ENCODE measurements at regions not wholly inside any gene's neighbourhood (a gene's known extent, or its start where the extent isn't known, plus 50 kb on each side); places are given as distances from the start of the nearest gene placed in this dataset.
"Not testable (repeated sequence)": the region's sequence is repeated elsewhere in the genome, so short reads cannot be mapped to it uniquely, and the experiment has no call there.

GRCh38 chr15:26024241-26024640 lies 161.1 kb upstream of the ATP10A start:
- no peak for DNase-seq (ENCODE audit: low spot score)

GRCh38 chr15:26023691-26024090 lies 160.6 kb upstream of the ATP10A start:
- DNase-seq (ENCODE audit: low spot score) = no peak

DNA sequence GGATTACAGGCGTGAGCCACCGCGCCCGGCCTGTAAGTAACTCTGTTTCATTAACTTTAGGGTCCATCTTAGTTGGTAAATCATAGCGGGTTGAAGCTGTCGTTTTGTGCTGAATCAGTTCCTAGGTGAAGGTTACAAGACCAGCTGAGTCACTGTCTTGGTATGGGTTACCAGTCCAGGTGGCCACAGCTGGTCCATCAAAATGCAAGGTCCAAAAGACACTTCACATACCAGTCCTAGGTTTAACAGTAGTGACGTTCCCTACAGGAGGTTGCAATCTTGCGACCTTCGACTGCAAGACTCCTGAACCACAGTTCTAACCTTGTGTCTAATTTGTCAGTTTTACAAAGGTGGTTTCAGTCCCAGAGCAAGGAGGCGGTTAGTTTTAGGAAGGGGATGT lies 160.1 kb upstream of the ATP10A start:
- no peak for DNase-seq (ENCODE audit: low spot score)

DNA sequence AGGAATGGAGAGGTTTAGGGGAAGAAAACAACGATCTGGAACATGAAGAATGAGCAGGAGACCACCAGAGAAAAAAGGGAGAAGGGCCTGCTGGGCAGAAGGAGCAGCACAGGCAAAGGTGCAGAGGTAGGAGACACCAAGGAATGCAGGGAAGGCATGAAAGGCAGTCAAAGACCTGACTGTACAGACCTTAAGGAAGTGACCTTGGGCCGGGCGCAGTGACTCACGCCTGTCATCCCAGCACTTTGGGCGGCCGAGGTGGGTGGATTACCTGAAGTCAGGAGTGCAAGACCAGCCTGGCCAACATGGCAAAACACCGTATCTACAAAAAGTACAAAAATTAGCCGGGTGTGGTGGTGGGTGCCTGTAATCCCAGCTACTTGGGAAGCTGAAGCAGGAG lies 157.7 kb upstream of the ATP10A start:
- no peak for DNase-seq (ENCODE audit: low spot score)

DNA sequence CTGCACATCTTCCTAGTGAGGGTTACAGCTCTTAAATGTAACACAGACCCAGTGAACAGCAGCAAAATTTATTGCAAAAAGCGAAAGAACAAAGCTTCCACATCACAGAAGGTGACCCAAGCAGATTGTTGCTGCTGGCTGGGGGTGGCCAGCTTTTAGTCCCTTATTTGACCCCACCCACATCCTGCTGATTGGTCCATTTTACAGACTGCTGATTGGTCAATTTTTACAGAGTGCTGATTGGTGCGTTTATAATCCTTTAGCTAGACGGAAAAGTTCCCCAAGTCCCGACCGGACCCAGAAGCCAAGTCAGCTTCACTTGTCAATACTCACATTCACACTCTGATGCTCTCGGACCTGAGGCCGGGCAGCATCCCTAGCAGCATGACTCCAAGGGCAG lies 154.5 kb upstream of the ATP10A start:
- DNase-seq (ENCODE audit: low spot score) = no peak

- no peak for DNase-seq (ENCODE audit: low spot score)
Observed at GRCh38 chr15:26015516-26016075, 152.5 kb upstream of the ATP10A start.

- no peak for DNase-seq (ENCODE audit: low spot score)
Observed at GRCh38 chr15:26013981-26014380, 150.9 kb upstream of the ATP10A start.

DNA sequence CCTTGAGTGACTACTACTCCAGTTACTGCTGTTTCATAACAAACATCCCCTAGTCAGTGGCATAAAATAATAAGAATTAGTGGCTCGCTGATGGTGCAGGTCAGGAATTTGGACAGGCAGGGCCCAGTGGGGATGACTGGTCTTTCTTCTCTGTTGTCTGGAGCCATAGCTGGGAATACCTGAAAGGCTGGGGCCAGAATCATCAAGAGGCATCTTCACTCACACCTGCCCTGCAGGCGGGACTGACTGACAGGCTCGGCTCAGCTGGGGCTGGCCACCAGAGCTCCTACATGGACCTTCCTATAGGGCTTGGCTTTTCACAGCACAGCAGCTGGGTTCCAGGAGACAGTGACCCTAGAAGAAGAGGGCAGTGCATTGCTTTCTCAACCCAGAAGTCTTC lies 148.8 kb upstream of the ATP10A start:
- DNase-seq (ENCODE audit: low spot score) = no peak

GRCh38 chr15:26007151-26007550 lies 144.0 kb upstream of the ATP10A start:
- DNase-seq (ENCODE audit: low spot score) = no peak

DNA sequence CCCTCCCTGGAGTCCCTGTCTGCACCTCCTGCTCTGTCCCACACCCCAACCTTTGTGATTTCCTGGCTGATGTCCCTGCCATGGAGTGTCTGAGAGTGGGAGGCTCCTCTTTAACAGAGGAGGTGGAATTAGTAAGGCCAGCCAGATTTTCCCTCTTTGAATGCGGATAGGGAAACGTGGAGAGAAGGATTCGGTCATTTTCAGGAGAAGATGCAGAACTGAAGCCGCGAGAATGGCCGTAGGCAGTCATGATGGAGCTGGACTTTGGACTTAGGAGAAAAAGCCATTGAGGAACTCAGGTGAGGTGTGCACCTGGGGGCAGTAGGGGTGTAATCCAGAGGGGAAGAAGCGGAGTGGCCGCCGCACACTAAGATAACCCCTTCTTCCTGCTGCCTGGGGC lies 138.1 kb upstream of the ATP10A start:
- DNase-seq (ENCODE audit: low spot score) = no peak

GRCh38 chr15:25993506-25993905 lies 130.4 kb upstream of the ATP10A start:
- no peak for DNase-seq (ENCODE audit: low spot score)

DNA sequence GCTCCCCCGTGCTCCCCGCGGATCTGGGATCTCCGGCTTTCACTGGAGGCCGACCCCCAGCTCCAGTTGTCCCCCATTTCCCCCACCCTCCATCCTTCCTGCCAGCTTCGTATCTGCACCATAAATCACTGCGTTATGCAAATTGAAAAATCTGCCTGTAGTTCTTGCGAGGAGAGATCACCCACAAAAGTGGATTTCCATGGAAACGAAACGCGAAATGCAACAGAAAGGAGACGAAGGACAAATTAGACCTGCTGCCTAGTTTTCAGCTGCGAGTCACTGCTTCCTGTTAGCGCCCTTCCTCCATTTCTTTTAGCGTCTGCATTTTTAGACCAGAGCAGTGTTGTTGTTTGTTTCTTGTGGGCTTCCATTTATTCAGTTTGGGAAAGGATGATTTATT lies 127.1 kb upstream of the ATP10A start:
- no peak for DNase-seq (ENCODE audit: low spot score)

GRCh38 chr15:25989327-25989726 lies 126.2 kb upstream of the ATP10A start:
- peak; percentile 2 for DNase-seq (ENCODE audit: low spot score)

GRCh38 chr15:25988716-25989115 lies 125.6 kb upstream of the ATP10A start:
- not testable (repeated sequence) for DNase-seq (ENCODE audit: low spot score)

- no peak for DNase-seq (ENCODE audit: low spot score)
Observed at GRCh38 chr15:25987638-25988037, 124.5 kb upstream of the ATP10A start.

DNA sequence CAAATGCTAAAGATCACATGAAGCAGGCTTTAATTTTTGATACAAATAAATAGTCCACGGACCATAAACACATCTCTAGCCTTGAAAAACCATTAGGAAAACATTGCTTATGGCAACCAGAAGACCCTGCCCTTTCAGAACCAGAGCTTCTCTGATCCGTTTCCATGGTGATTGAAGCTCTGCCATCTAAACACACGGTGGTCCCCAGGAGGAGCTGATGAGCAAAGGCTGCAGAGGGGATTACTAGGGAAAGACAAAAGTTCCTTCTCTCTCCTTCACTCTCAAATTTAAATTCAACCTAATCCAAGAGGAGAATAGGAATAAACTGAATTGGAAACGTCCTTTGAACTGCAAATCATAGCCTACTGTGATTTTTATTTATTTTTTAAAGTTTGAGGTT lies 122.0 kb upstream of the ATP10A start:
- no peak for DNase-seq (ENCODE audit: low spot score)

DNA sequence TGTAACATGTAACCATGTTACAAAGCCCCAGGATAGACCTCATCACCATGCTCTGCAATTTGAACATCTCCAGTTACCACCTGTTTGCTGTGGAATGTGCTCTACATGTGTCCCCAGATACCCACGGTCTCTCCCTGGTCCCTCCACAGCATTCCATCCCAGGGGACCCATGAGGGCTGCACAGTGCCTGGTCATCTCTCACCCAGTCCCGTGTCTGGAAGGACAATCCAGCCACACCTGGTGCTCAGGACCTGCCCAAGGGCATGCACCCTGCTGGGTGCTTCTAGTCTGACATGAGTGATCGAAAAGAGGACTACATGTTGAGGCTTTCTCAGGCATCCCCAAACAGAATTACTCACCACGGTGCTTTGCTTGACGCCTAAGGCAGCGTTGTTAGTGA lies 119.6 kb upstream of the ATP10A start:
- no peak for DNase-seq (ENCODE audit: low spot score)

- DNase-seq (ENCODE audit: low spot score) = no peak
Observed at GRCh38 chr15:25981114-25981513, 118.0 kb upstream of the ATP10A start.

DNA sequence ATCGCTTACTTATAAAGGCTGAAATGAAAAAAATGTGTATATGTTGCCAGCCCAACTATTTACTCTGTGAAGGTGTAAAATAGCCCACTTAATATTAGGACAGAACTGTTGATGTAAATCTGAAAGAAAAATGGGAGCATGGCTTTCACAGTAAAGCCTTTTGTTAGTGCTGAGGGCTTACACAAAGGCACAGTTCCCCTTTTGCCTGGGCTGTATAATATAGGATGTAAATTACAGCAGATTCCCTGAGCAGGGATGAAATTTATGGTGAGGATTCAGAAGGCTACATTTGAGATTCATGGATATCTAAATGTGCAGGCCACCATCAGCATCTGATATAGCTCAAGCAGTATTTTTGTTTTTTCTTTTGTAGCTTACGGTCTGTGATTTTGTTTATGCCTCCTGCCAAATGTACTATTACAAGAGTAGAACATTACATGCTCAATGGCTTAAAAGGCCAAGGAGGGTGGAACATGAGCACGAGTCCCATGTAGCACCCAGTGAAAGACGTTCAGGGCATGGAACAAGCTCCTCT lies 109.1 kb upstream of the ATP10A start:
- DNase-seq (ENCODE audit: low spot score) = no peak

- DNase-seq (ENCODE audit: low spot score) = no peak
Observed at GRCh38 chr15:25971053-25971452, 107.9 kb upstream of the ATP10A start.

GRCh38 chr15:25969886-25970285 lies 106.8 kb upstream of the ATP10A start:
- DNase-seq (ENCODE audit: low spot score) = no peak

GRCh38 chr15:25967116-25967515 lies 104.0 kb upstream of the ATP10A start:
- DNase-seq (ENCODE audit: low spot score) = no peak

DNA sequence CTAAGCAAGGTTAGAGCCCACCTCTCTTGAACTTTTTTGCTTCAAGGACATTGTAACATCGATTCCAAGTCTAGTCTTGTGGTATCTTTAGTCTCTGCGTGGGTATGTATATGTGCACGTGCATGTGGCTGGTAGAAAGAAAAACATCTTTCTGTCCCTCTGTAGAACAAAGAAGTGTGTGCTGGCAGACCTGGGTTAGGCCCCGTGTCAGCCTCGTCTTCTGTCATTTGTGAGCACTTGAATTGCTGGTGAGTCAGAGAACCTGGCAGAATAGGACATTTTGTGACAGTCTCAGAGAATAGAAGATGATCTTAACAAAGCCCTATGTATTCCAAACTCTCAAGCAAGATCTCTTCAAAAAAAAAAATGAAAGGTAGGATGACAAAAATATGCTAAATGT lies 102.2 kb upstream of the ATP10A start:
- DNase-seq (ENCODE audit: low spot score) = no peak

- no peak for DNase-seq (ENCODE audit: low spot score)
Observed at GRCh38 chr15:25960273-25960672, 97.1 kb upstream of the ATP10A start.

DNA sequence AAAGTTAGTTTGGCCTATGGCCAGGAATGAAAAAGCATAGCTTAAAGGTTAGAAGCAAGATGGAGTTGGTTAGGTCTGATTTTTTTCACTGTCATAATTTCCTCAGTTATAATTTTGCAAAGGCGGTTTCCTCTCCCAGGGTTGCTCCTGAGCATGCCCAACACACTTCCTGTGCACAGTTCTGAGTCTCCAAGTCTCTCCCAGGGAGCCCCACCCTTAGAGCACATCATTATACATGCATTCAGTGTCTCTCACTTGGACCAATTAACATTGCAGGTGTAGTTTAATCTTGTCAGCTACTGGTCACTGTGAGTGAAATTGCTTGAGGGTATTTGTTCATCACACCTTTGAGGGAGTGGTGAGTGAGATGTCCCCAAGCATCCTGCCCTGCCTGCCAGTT lies 96.0 kb upstream of the ATP10A start:
- no peak for DNase-seq (ENCODE audit: low spot score)

Data from activated CD4-positive, alpha-beta T cell treated with anti-CD3 and anti-CD28 coated beads, Interleukin-2, Interleukin-4, amounts not matched to agents 100 ng/mL and 50 ng/mL, durations not matched to agents 16 hours and 8 hours (primary cell).